Colonic mucosa (tissue), 4 donors: ENCODE measurements at regions not wholly inside any gene's neighbourhood (a gene's known extent, or its start where the extent isn't known, plus 50 kb on each side); places are given as distances from the start of the nearest gene placed in this dataset.

Experiments used
- DNase-seq: peaks from one replicate; pipeline ENCODE4 v3.0.0-alpha.2; 2020
- H3K27ac ChIP-seq: fragments of 200-600 bp; one replicate; pipeline ENCODE4 v1.8.0; 2021
- H3K27me3 ChIP-seq: fragments of 200-600 bp; one replicate; pipeline ENCODE4 v1.8.0; 2021
- H3K36me3 ChIP-seq: fragments of 200-600 bp; one replicate; pipeline ENCODE4 v1.8.0; 2021
- H3K4me1 ChIP-seq: fragments of 200-600 bp; one replicate; pipeline ENCODE4 v1.8.0; 2021; ENCODE audit warnings: mild to moderate bottlenecking
- H3K4me3 ChIP-seq: fragments of 200-600 bp; one replicate; pipeline ENCODE4 v1.8.0; 2021
- H3K9ac ChIP-seq, 2 donors: one replicate each; pipeline ENCODE4 v1.7.0; 2013; ENCODE audit warnings: control low read depth in 2 of 2, low read depth in 2 of 2, low read length in 2 of 2
- H3K9me3 ChIP-seq: fragments of 200-600 bp; one replicate; pipeline ENCODE4 v1.8.0; 2021
- CTCF ChIP-seq: fragments of 200-600 bp; IDR thresholded peaks from one replicate; pipeline ENCODE4 v1.8.0; 2022; ENCODE audit warnings: antibody characterized with exemption, mild to moderate bottlenecking
- intact Hi-C: fragments of 100-400 bp; cut with DNase I; formaldehyde crosslinking; loops from one replicate; pipeline ENCODE4 v1.14.1; 2022
- donor health status: healthy.
- donor health status: DM: no; HTN: no; CAD: no.
- donor health status: DM: no; HTN: no; CAD: no.

DNA sequence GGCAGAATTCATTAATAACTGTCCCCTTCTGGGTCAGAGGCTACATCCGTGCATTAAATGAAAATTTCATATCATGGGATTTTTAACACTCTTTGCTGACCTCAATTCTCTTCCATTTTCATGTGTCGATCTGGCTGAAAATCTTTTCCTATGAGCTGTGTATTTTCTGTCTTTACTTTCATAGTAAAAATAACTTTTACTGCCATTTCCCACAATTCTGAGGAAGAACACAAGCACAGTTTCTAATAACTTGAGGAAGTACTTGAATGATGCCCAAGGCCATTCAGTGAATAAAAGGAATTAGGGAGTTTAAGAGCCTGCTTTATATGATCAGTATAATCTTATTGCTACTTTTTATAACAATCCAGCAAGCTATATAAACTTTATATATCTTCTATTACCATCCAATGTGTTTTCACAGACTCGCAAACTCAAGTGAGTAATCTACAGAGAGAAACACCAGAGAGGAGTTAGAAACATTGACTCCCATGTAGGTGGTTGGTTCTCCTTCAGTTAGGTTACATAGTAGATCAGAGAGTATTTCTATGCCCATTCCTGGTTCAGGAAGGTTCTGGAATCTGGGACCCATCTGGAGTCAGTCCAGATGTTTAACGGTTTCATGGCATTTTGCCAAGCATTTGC, 340.0 kb downstream of the FBXO15 start:
- no peak for DNase-seq
- Histone ChIP-seq H3K9ac (no peak overlapping the region), H3K36me3 (no peaks in the 10 kb centered on the region), H3K4me3 (no peak overlapping the region), H3K27me3 (no peaks in the 10 kb centered on the region), H3K27ac (no peak overlapping the region), H3K4me1 (no peaks in the 10 kb centered on the region), H3K9me3 (no peaks in the 10 kb centered on the region)
- no peak for TF ChIP-seq CTCF
- intact Hi-C loops: no loop called here

- intact Hi-C loops: no loop called here
- Histone ChIP-seq H3K36me3 (no peaks in the 10 kb centered on the region), H3K4me1 (no peaks in the 10 kb centered on the region), H3K27me3 (no peaks in the 10 kb centered on the region), H3K9ac (no peak overlapping the region), H3K27ac (no peak overlapping the region), H3K9me3 (no peaks in the 10 kb centered on the region), H3K4me3 (no peak overlapping the region)
- TF ChIP-seq CTCF: no peak
- no peak for DNase-seq
Measured at GRCh38 chr18:73805991-73806390, 341.6 kb downstream of the FBXO15 start.

GRCh38 chr18:73797419-73797818, 350.2 kb downstream of the FBXO15 start:
- Histone ChIP-seq H3K27ac (no peak overlapping the region), H3K36me3 (no peaks in the 10 kb centered on the region), H3K9ac (no peak overlapping the region), H3K4me1 (no peaks in the 10 kb centered on the region), H3K27me3 (no peaks in the 10 kb centered on the region), H3K4me3 (no peak overlapping the region), H3K9me3 (no peaks in the 10 kb centered on the region)
- DNase-seq: no peak
- intact Hi-C loops: no loop called here
- no peak for TF ChIP-seq CTCF

DNA sequence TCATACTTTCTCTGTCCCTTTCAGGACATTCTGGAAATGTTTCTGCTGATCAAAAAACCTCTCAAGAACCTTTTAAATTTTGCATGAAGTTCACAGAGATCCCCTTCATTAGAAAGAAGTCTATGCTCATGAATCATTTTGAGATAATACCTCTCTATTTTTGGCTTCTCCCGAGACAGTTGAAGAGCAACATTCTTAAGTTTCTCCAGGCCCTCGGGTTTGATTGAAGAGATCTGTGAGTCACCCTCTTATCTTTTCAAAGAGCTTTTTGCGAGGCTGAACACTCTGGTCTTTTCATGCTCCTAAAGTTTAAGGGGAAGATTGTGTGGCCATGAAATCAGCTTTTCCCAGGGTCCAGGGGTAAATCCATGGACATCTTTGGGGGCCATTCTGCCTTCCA, 354.2 kb downstream of the FBXO15 start:
- H3K27ac ChIP-seq: no peak overlapping the region
- H3K9me3 ChIP-seq: no peaks in the 10 kb centered on the region
- DNase-seq: no peak
- H3K9ac ChIP-seq: no peak overlapping the region
- intact Hi-C loops: no loop called here
- no peaks in the 10 kb centered on the region for H3K27me3 ChIP-seq
- no peaks in the 10 kb centered on the region for H3K36me3 ChIP-seq
- no peak overlapping the region for H3K4me3 ChIP-seq
- TF ChIP-seq CTCF: no peak
- H3K4me1 ChIP-seq: no peaks in the 10 kb centered on the region

GRCh38 chr18:73791081-73791480, 356.6 kb downstream of the FBXO15 start:
- Histone ChIP-seq H3K27ac (no peak overlapping the region), H3K4me1 (no peaks in the 10 kb centered on the region), H3K36me3 (no peaks in the 10 kb centered on the region), H3K27me3 (no peaks in the 10 kb centered on the region), H3K9me3 (no peaks in the 10 kb centered on the region), H3K4me3 (no peak overlapping the region), H3K9ac (no peak overlapping the region)
- DNase-seq: no peak
- no peak for TF ChIP-seq CTCF
- intact Hi-C loops: no loop called here
